BE2C (cell line): ENCODE measurements at regions not wholly inside any gene's neighbourhood (a gene's known extent, or its start where the extent isn't known, plus 50 kb on each side); places are given as distances from the start of the nearest gene placed in this dataset.

Experiments used
- DNase-seq: peaks from one replicate; pipeline ENCODE4 v3.0.0-alpha.2; 2020
- H3K27me3 ChIP-seq: fragments of 250-450 bp; sonication (Bioruptor Pico); 2 replicates; pipeline ENCODE4 v1.5.1; 2020; ENCODE audit warnings: mild to moderate bottlenecking
- H3K36me3 ChIP-seq: fragments of 250-450 bp; sonication (Bioruptor Pico); 2 replicates; pipeline ENCODE4 v1.5.1; 2020; ENCODE audit warnings: mild to moderate bottlenecking
- H3K4me1 ChIP-seq: fragments of 250-450 bp; sonication (Bioruptor Pico); 2 replicates; pipeline ENCODE4 v1.5.1; 2020
- H3K4me3 ChIP-seq: 2 replicates; pipeline ENCODE4 v1.5.1; 2011; ENCODE audit warnings: low read depth, low read length
- H3K9me3 ChIP-seq: fragments of 250-450 bp; sonication (Bioruptor Pico); 2 replicates; pipeline ENCODE4 v1.5.1; 2020
- CTCF ChIP-seq: IDR thresholded peaks from 2 replicates; pipeline ENCODE4 v1.5.1; 2012; ENCODE audit warnings: mild to moderate bottlenecking, low read depth, low read length

DNA sequence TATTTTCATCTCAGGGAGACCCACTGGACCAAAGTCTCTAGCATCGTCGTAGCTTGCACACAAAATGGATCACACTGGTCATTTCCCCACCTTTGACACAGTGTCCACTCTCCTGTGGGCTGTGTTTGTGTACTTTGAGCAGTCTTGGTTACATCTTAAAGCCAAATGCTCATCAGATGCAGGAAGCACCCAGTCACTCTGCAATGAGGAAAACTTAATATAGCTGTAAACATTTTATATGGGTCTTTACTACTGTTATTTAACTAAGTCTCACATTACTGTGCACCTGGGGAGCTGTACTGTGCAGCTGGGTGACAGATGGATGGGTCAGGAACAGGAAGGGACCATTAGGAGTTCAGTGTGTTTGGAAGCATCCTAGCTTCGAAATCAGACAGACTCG lies 109.0 kb upstream of the CXCR4 start:
- Histone ChIP-seq H3K27me3 (no peaks in the 10 kb centered on the region), H3K36me3 (no peaks in the 10 kb centered on the region), H3K4me1 (no peaks in the 10 kb centered on the region), H3K9me3 (no peaks in the 10 kb centered on the region), H3K4me3 (no peak overlapping the region)
- no peak for TF ChIP-seq CTCF
- DNase-seq = no peak

DNA sequence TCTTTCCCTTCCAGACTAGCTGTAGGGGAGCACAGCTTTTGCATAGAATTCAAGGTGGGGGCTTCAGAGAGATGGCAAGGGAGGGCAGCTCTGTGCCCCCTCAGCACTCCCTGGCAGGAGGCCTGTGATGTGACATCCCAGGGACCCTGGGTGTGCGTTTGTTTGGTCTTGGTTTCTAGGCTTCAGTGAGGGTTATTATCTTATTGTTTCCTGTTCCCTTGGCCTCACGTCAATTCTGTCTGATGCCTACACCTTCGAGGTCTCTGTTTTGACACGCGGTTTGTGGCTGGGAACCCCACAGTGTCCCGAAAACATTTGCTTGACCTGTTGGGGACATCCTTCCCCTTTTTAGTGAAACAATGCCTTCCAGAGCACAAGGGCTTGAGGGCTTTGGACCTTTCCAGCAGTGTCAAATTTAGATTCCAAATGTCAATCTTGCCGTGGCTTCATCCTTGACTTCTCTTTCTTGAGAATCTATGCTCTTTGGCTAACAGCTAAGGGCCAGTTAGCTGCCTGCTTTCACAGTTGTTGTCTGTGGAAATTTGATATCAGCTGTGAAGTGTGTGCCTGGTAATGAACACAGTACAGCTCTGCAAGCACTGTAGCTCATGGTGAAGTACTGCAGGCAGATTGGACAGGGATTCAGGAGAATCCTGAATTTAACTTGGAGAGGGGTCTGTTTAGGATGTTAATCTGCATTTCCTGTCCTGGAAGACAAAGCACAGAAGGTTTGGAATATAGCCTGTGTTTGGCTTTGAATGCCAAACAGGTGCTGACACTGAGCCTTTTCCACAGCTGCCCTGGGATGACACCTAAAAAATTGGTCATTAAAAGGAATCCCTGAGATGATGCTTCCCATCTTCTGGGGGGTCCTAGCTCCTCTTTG lies 108.2 kb upstream of the CXCR4 start:
- Histone ChIP-seq H3K27me3 (no peaks in the 10 kb centered on the region), H3K4me3 (no peak overlapping the region), H3K4me1 (no peaks in the 10 kb centered on the region), H3K36me3 (no peaks in the 10 kb centered on the region), H3K9me3 (no peaks in the 10 kb centered on the region)
- DNase-seq = no peak
- TF ChIP-seq CTCF = no peak

GRCh38 chr2:136223274-136223673 lies 105.3 kb upstream of the CXCR4 start:
- TF ChIP-seq CTCF = no peak
- H3K4me3 ChIP-seq = no peak overlapping the region
- H3K27me3 ChIP-seq = no peaks in the 10 kb centered on the region
- H3K4me1 ChIP-seq = no peaks in the 10 kb centered on the region
- H3K9me3 ChIP-seq = no peaks in the 10 kb centered on the region
- no peak for DNase-seq
- no peaks in the 10 kb centered on the region for H3K36me3 ChIP-seq

- TF ChIP-seq CTCF = no peak
- Histone ChIP-seq H3K36me3 (no peaks in the 10 kb centered on the region), H3K27me3 (no peaks in the 10 kb centered on the region), H3K4me3 (no peak overlapping the region), H3K4me1 (no peaks in the 10 kb centered on the region), H3K9me3 (no peaks in the 10 kb centered on the region)
- no peak for DNase-seq
Observed at GRCh38 chr2:136222862-136223261, 104.9 kb upstream of the CXCR4 start.

- Histone ChIP-seq H3K27me3 (no peaks in the 10 kb centered on the region), H3K36me3 (no peaks in the 10 kb centered on the region), H3K4me3 (no peak overlapping the region), H3K4me1 (no peaks in the 10 kb centered on the region), H3K9me3 (no peaks in the 10 kb centered on the region)
- TF ChIP-seq CTCF = no peak
- DNase-seq = no peak
Observed at GRCh38 chr2:136221026-136221425, 103.1 kb upstream of the CXCR4 start.

DNA sequence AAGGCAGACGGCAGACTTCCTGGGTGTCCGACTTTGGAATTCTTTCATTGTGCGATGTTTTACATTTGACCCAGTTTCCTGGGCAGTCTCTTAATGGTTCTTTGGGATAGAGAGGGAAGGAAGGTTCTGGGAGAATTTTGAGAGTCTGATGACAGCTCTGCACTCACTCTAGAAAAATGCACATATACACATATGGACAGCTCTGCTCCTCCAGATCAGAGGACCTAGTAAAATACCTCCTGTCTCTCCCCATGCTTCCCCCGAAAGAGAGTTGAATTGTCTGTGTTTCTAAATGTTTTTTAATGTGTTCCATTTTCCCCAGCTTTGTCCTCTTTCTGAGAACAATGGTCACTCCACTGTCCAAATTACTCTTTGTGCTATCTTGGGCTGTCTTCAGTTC lies 102.0 kb upstream of the CXCR4 start:
- Histone ChIP-seq H3K4me1 (no peaks in the 10 kb centered on the region), H3K9me3 (no peaks in the 10 kb centered on the region), H3K4me3 (no peak overlapping the region), H3K27me3 (no peaks in the 10 kb centered on the region), H3K36me3 (no peaks in the 10 kb centered on the region)
- TF ChIP-seq CTCF = no peak
- DNase-seq = no peak
